ENCODE measurements at regions not wholly inside any gene's neighbourhood (a gene's known extent, or its start where the extent isn't known, plus 50 kb on each side); places are given as distances from the start of the nearest gene placed in this dataset.

DNA sequence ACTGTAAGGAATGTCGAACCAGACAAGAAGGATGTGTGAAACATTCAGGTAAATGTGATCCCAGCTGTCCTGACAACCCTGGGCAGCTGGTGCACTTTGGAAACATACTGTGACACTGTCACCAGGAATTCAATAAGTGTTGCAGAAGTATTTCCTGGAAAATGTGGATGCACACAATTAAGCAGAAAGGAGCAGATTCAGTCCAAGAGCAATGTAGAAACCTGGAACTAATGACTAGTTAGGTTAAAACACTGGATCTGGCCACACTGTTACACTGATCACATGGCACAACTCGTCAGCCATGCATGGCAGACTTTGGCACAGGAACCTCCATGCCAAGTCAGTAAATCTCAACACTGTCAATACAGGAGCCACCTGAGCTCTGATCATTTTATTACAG, 109.0 kb downstream of the FAM174A start (continued):
- TF ChIP-seq, protein P1, sequence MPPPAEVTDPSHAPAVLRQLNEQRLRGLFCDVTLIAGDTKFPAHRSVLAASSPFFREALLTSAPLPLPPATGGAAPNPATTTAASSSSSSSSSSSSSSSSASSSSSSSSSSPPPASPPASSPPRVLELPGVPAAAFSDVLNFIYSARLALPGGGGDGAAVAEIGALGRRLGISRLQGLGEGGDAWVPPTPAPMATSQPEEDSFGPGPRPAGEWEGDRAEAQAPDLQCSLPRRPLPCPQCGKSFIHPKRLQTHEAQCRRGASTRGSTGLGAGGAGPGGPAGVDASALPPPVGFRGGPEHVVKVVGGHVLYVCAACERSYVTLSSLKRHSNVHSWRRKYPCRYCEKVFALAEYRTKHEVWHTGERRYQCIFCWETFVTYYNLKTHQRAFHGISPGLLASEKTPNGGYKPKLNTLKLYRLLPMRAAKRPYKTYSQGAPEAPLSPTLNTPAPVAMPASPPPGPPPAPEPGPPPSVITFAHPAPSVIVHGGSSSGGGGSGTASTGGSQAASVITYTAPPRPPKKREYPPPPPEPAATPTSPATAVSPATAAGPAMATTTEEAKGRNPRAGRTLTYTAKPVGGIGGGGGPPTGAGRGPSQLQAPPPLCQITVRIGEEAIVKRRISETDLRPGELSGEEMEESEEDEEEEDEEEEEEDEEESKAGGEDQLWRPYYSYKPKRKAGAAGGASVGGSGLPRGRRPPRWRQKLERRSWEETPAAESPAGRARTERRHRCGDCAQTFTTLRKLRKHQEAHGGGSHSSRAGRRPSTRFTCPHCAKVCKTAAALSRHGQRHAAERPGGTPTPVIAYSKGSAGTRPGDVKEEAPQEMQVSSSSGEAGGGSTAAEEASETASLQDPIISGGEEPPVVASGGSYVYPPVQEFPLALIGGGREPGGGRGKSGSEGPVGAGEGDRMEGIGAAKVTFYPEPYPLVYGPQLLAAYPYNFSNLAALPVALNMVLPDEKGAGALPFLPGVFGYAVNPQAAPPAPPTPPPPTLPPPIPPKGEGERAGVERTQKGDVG (CRISPR knock-in tag; IDR thresholded peaks at IDR 0.05) = no peak
- no peak for TF ChIP-seq CHD1 (IDR thresholded peaks at IDR 0.05; ENCODE audit: low read depth, low read length)
- TF ChIP-seq NFYB (IDR thresholded peaks at IDR 0.05; ENCODE audit: insufficient read depth, low read depth, low read length) = no peak
- TF ChIP-seq MTA2 (IDR thresholded peaks at IDR 0.05; ENCODE audit: low read depth) = no peak
- TF ChIP-seq RBBP5 (conservative IDR thresholded peaks at IDR 0.05) = no peak
- no peak for TF ChIP-seq RAD51 (IDR thresholded peaks at IDR 0.05)
- no peak for TF ChIP-seq FOS (IDR thresholded peaks at IDR 0.05; ENCODE audit: borderline replicate concordance, extremely low read depth, insufficient read length)
- TF ChIP-seq RELB (IDR thresholded peaks at IDR 0.05; ENCODE audit: low read depth) = no peak
- TF ChIP-seq, protein P2, sequence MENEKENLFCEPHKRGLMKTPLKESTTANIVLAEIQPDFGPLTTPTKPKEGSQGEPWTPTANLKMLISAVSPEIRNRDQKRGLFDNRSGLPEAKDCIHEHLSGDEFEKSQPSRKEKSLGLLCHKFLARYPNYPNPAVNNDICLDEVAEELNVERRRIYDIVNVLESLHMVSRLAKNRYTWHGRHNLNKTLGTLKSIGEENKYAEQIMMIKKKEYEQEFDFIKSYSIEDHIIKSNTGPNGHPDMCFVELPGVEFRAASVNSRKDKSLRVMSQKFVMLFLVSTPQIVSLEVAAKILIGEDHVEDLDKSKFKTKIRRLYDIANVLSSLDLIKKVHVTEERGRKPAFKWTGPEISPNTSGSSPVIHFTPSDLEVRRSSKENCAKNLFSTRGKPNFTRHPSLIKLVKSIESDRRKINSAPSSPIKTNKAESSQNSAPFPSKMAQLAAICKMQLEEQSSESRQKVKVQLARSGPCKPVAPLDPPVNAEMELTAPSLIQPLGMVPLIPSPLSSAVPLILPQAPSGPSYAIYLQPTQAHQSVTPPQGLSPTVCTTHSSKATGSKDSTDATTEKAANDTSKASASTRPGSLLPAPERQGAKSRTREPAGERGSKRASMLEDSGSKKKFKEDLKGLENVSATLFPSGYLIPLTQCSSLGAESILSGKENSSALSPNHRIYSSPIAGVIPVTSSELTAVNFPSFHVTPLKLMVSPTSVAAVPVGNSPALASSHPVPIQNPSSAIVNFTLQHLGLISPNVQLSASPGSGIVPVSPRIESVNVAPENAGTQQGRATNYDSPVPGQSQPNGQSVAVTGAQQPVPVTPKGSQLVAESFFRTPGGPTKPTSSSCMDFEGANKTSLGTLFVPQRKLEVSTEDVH (IDR thresholded peaks at IDR 0.05; ENCODE audit: low read depth, partially characterized antibody) = no peak
